ENCODE measurements at regions not wholly inside any gene's neighbourhood (a gene's known extent, or its start where the extent isn't known, plus 50 kb on each side); places are given as distances from the start of the nearest gene placed in this dataset.

- no peak for TF ChIP-seq BCL3 (IDR thresholded peaks at IDR 0.05; ENCODE audit: borderline replicate concordance, insufficient read depth, low read depth, low read length, poor library complexity, severe bottlenecking)
- no peak for TF ChIP-seq HCFC1 (IDR thresholded peaks at IDR 0.05; ENCODE audit: low read length)
- no peak for TF ChIP-seq MYC (IDR thresholded peaks at IDR 0.05; ENCODE audit: insufficient read depth, insufficient read length, insufficient replicate concordance, low read length, severe bottlenecking)
- no peak for TF ChIP-seq ZNF622 (IDR thresholded peaks at IDR 0.05)
- TF ChIP-seq SUZ12 (IDR thresholded peaks at IDR 0.05; ENCODE audit: unreplicated experiment) = no peak
- no peak for TF ChIP-seq E4F1 (IDR thresholded peaks at IDR 0.05; ENCODE audit: borderline replicate concordance, partially characterized antibody)
- no peak for TF ChIP-seq NRF1 (conservative IDR thresholded peaks at IDR 0.05; ENCODE audit: low read depth, low read length)
- TF ChIP-seq MEF2A (IDR thresholded peaks at IDR 0.05; ENCODE audit: insufficient read depth, low read depth, low read length) = no peak
- no peak for TF ChIP-seq RAD21 (IDR thresholded peaks at IDR 0.05; ENCODE audit: insufficient read depth, low read depth, low read length)
These were observed 115.1 kb upstream of the FAN1 start (continued) for GRCh38 chr15:30788595-30788994.
